ENCODE measurements at regions not wholly inside any gene's neighbourhood (a gene's known extent, or its start where the extent isn't known, plus 50 kb on each side); places are given as distances from the start of the nearest gene placed in this dataset.

DNA sequence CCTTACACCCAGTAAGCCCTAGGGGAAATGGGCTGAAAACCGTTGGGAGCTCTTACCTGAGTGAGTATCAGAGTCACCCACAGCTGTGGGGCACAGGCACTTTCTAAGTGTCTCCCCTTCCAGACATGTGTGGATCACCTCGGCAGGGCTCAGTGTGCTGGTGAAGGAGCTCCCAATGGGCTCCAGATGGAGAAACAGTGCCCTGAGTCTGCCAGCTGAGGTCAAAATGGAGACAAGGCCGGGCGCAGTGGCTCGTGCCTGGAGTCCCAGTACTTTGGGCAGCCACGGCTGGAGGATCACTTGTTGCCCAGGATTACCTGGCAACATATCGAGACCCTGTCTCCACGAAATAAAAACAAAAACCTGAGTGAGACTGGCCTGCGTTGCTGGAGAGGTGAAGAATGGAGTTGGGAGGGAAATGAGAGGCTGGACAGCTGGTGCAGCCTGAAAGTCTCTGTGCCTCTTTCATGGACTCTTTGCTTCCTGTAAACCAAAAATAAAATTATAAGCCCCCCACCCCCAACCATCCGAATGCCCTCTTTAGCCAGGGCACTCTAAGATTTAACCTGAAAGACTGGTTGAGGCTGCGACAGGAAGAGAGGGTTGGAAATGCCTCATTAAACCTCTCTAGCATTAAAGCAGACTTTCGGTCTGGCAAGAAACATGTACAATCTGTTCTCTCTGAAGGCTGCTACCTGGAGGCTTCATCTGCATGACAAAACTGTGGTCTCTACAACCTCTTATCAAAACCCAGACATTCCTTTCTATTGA, 111.8 kb downstream of the SNX19 start:
- TF ChIP-seq, protein P1, sequence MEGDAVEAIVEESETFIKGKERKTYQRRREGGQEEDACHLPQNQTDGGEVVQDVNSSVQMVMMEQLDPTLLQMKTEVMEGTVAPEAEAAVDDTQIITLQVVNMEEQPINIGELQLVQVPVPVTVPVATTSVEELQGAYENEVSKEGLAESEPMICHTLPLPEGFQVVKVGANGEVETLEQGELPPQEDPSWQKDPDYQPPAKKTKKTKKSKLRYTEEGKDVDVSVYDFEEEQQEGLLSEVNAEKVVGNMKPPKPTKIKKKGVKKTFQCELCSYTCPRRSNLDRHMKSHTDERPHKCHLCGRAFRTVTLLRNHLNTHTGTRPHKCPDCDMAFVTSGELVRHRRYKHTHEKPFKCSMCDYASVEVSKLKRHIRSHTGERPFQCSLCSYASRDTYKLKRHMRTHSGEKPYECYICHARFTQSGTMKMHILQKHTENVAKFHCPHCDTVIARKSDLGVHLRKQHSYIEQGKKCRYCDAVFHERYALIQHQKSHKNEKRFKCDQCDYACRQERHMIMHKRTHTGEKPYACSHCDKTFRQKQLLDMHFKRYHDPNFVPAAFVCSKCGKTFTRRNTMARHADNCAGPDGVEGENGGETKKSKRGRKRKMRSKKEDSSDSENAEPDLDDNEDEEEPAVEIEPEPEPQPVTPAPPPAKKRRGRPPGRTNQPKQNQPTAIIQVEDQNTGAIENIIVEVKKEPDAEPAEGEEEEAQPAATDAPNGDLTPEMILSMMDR (IDR thresholded peaks at IDR 0.05): no peak
- no peak for TF ChIP-seq EZH2 (IDR thresholded peaks at IDR 0.05; ENCODE audit: borderline replicate concordance, insufficient read depth, low read depth, low read length, poor library complexity, severe bottlenecking)

Data from B cell (primary cell).